GM23338 (cell line): ENCODE measurements at regions not wholly inside any gene's neighbourhood (a gene's known extent, or its start where the extent isn't known, plus 50 kb on each side); places are given as distances from the start of the nearest gene placed in this dataset.

Experiments used
- ATAC-seq: fragments of 200-7000 bp; cut with Tn5 transposase; 3 replicates; pipeline ENCODE4 v1.9.1; 2020
- DNase-seq: peaks from one replicate; pipeline ENCODE4 v3.0.0-alpha.2; 2015; ENCODE audit warnings: low spot score
- H2AFZ ChIP-seq: fragments of 200-600 bp; sonication (generic); 2 replicates; pipeline ENCODE4 v1.8.0; 2016; ENCODE audit warnings: antibody characterized with exemption, mild to moderate bottlenecking, moderate library complexity
- H3F3A ChIP-seq: fragments of 200-600 bp; sonication (generic); replicated peaks from 2 replicates; pipeline ENCODE4 v1.8.0; 2017; ENCODE audit warnings: antibody characterized with exemption, mixed run types, low read depth
- H3K27ac ChIP-seq: fragments of 200-600 bp; sonication (generic); 2 replicates; pipeline ENCODE4 v1.6.1; 2016; ENCODE audit warnings: low read depth
- H3K27me3 ChIP-seq: fragments of 200-600 bp; sonication (generic); 2 replicates; pipeline ENCODE4 v1.8.0; 2016; ENCODE audit warnings: mild to moderate bottlenecking, mixed run types, moderate library complexity; ENCODE audit not compliant: insufficient read depth
- H3K36me3 ChIP-seq: fragments of 200-600 bp; sonication (generic); 2 replicates; pipeline ENCODE4 v1.8.0; 2016; ENCODE audit warnings: mild to moderate bottlenecking; ENCODE audit not compliant: insufficient read depth
- H3K4me1 ChIP-seq: fragments of 200-600 bp; sonication (generic); 2 replicates; pipeline ENCODE4 v1.8.0; 2016; ENCODE audit warnings: mild to moderate bottlenecking, moderate library complexity; ENCODE audit not compliant: insufficient read depth
- H3K4me2 ChIP-seq: fragments of 200-600 bp; sonication (generic); 2 replicates; pipeline ENCODE4 v1.7.1; 2017; ENCODE audit warnings: mixed run types
- H3K4me3 ChIP-seq: fragments of 200-600 bp; sonication (generic); 2 replicates; pipeline ENCODE4 v1.6.1; 2016; ENCODE audit warnings: mixed run types
- H3K79me2 ChIP-seq: fragments of 200-600 bp; sonication (generic); replicated peaks from 2 replicates; pipeline ENCODE4 v1.8.0; 2017; ENCODE audit warnings: mild to moderate bottlenecking; ENCODE audit not compliant: insufficient read depth
- H3K9me2 ChIP-seq: fragments of 200-600 bp; sonication (generic); 2 replicates; pipeline ENCODE4 v1.8.0; 2017; ENCODE audit not compliant: insufficient read depth
- H4K20me1 ChIP-seq: fragments of 200-600 bp; sonication (generic); replicated peaks from 2 replicates; pipeline ENCODE4 v1.8.0; 2017; ENCODE audit warnings: mild to moderate bottlenecking; ENCODE audit not compliant: insufficient read depth
- H3K27ac Mint-ChIP-seq: 2 replicates; pipeline ENCODE4 v1.8.0; 2020; ENCODE audit warnings: inconsistent platforms, mild to moderate bottlenecking, moderate library complexity, mixed read lengths
- H3K27me3 Mint-ChIP-seq: 3 replicates; pipeline ENCODE4 v1.8.0; 2022; ENCODE audit warnings: low read depth, mild to moderate bottlenecking, moderate library complexity, mixed read lengths, inconsistent platforms; ENCODE audit not compliant: insufficient read depth, poor library complexity
- H3K36me3 Mint-ChIP-seq: 3 replicates; pipeline ENCODE4 v1.8.0; 2021; ENCODE audit warnings: low read depth, mild to moderate bottlenecking, inconsistent platforms, moderate library complexity, mixed read lengths
- H3K4me1 Mint-ChIP-seq: 3 replicates; pipeline ENCODE4 v1.8.0; 2020; ENCODE audit warnings: mild to moderate bottlenecking, inconsistent platforms, mixed read lengths
- H3K4me3 Mint-ChIP-seq: 3 replicates; pipeline ENCODE4 v1.8.0; 2021; ENCODE audit warnings: moderate library complexity, mild to moderate bottlenecking, inconsistent platforms, mixed read lengths
- H3K9me3 Mint-ChIP-seq: 3 replicates; pipeline ENCODE4 v1.8.0; 2020; ENCODE audit warnings: moderate library complexity, mild to moderate bottlenecking, inconsistent platforms, mixed read lengths
- CREB1 ChIP-seq: fragments of 250-450 bp; sonication (Bioruptor Pico); IDR thresholded peaks from 2 replicates; pipeline ENCODE4 v1.5.0; 2020; ENCODE audit warnings: low read depth, mild to moderate bottlenecking, moderate library complexity
- CTCF ChIP-seq, 2 experiments: fragments of 200-600 bp in 1 of 2; sonication (generic) in 1 of 2; conservative IDR thresholded peaks; 2 replicates each; pipeline versions ENCODE4 v1.5.1 to v1.6.1; 2016 to 2017; ENCODE audit warnings: antibody characterized with exemption in 2 of 2, low read depth in 2 of 2, mild to moderate bottlenecking in 2 of 2, moderate library complexity in 1 of 2
- ETS1 ChIP-seq: IDR thresholded peaks from 2 replicates; pipeline ENCODE4 v1.6.1; 2016; ENCODE audit warnings: antibody characterized with exemption
- EZH2 ChIP-seq: fragments of 200-600 bp; sonication (generic); IDR thresholded peaks from one replicate; pipeline ENCODE4 v1.8.0; 2017; ENCODE audit warnings: antibody characterized with exemption, mild to moderate bottlenecking, low read depth; ENCODE audit not compliant: unreplicated experiment
- EZH2phosphoT487 ChIP-seq: fragments of 200-600 bp; sonication (generic); IDR thresholded peaks from one replicate; pipeline ENCODE4 v1.8.1; 2018; ENCODE audit warnings: antibody characterized with exemption; ENCODE audit not compliant: unreplicated experiment
- JUNB ChIP-seq: IDR thresholded peaks from one replicate; pipeline ENCODE4 v1.6.1; 2016; ENCODE audit warnings: antibody characterized with exemption; ENCODE audit not compliant: unreplicated experiment
- NANOG ChIP-seq: IDR thresholded peaks from 2 replicates; pipeline ENCODE4 v1.6.1; 2016; ENCODE audit warnings: antibody characterized with exemption, borderline replicate concordance
- POLR2AphosphoS5 ChIP-seq: IDR thresholded peaks from 2 replicates; pipeline ENCODE4 v1.6.1; 2016; ENCODE audit warnings: antibody characterized with exemption, low read depth
- REST ChIP-seq: IDR thresholded peaks from one replicate; pipeline ENCODE4 v1.6.1; 2018; ENCODE audit warnings: antibody characterized with exemption; ENCODE audit not compliant: unreplicated experiment
- STAT1 ChIP-seq: IDR thresholded peaks from one replicate; pipeline ENCODE4 v1.6.1; 2016; ENCODE audit warnings: antibody characterized with exemption; ENCODE audit not compliant: unreplicated experiment
- ZNF114 ChIP-seq: fragments of 250-450 bp; sonication (Bioruptor Pico); IDR thresholded peaks from 2 replicates; pipeline ENCODE4 v1.5.0; 2020; ENCODE audit warnings: mild to moderate bottlenecking, moderate library complexity
- ZNF331 ChIP-seq: fragments of 250-450 bp; sonication (Bioruptor Pico); IDR thresholded peaks from 2 replicates; pipeline ENCODE4 v1.5.0; 2020; ENCODE audit warnings: low read depth, mild to moderate bottlenecking, moderate library complexity
- ZNF462 ChIP-seq: fragments of 250-450 bp; sonication (Bioruptor Pico); IDR thresholded peaks from 2 replicates; pipeline ENCODE4 v1.5.0; 2020; ENCODE audit warnings: mild to moderate bottlenecking, moderate library complexity

- Histone ChIP-seq H4K20me1 (no peaks in the 10 kb centered on the region), H3K27me3 (no peaks in the 10 kb centered on the region), H3K79me2 (no peaks in the 10 kb centered on the region), H3F3A (no peaks in the 10 kb centered on the region), H3K4me1 (no peaks in the 10 kb centered on the region), H3K4me2 (no peak overlapping the region), H3K27ac (no peak overlapping the region), H3K9me2 (no peaks in the 10 kb centered on the region; the same call in 1 of the 2 replicates), H3K4me3 (no peak overlapping the region), H2AFZ (no peak overlapping the region), H3K36me3 (no peaks in the 10 kb centered on the region)
- Mint-ChIP-seq H3K4me1 (no peaks in the 10 kb centered on the region), H3K9me3 (no peaks in the 10 kb centered on the region), H3K4me3 (no peak overlapping the region), H3K27ac (no peak overlapping the region), H3K36me3 (no peaks in the 10 kb centered on the region), H3K27me3 (no peaks in the 10 kb centered on the region)
- DNase-seq (no peak), ATAC-seq (no peak)
- TF ChIP-seq EZH2phosphoT487: no peak
- no peak for TF ChIP-seq ZNF331
- TF ChIP-seq REST: no peak
- no peak for TF ChIP-seq POLR2AphosphoS5
- no peak for TF ChIP-seq ZNF462 (CRISPR knock-in tag)
- no peak for TF ChIP-seq JUNB
- TF ChIP-seq CREB1 (CRISPR knock-in tag): no peak
- TF ChIP-seq CTCF (conservative IDR thresholded peaks at IDR 0.05; ENCODE audit: low read depth in 2 of 2): no peak
- no peak for TF ChIP-seq STAT1
- no peak for TF ChIP-seq ZNF114
- TF ChIP-seq EZH2: no peak
- no peak for TF ChIP-seq NANOG
- TF ChIP-seq ETS1: no peak
Measured at GRCh38 chr5:82674671-82675070, 396.5 kb upstream of the RPS23 start.
